ENCODE measurements at regions not wholly inside any gene's neighbourhood (a gene's known extent, or its start where the extent isn't known, plus 50 kb on each side); places are given as distances from the start of the nearest gene placed in this dataset.

GRCh38 chr2:113812204-113812603 lies 55.8 kb upstream of the SLC35F5 start (continued):
- TF ChIP-seq ZNF462 (CRISPR knock-in tag; IDR thresholded peaks at IDR 0.05) (no peak), ETS1 (IDR thresholded peaks at IDR 0.05) (no peak), NANOG (IDR thresholded peaks at IDR 0.05; ENCODE audit: borderline replicate concordance) (no peak), CREB1 (CRISPR knock-in tag; IDR thresholded peaks at IDR 0.05; ENCODE audit: low read depth) (no peak), EZH2phosphoT487 (IDR thresholded peaks at IDR 0.05; ENCODE audit: unreplicated experiment) (no peak), STAT1 (IDR thresholded peaks at IDR 0.05; ENCODE audit: unreplicated experiment) (no peak)

- Mint-ChIP-seq H3K9me3 (peaks cover 3% of the 10 kb centered on the region; the same call in 1 of the 3 replicates), H3K27me3 (ENCODE audit: insufficient read depth, low read depth, poor library complexity) (peaks cover 5% of the 10 kb centered on the region)
- TF ChIP-seq NANOG (IDR thresholded peaks at IDR 0.05; ENCODE audit: borderline replicate concordance) (no peak), EZH2phosphoT487 (IDR thresholded peaks at IDR 0.05; ENCODE audit: unreplicated experiment) (no peak), JUNB (IDR thresholded peaks at IDR 0.05; ENCODE audit: unreplicated experiment) (no peak), STAT1 (IDR thresholded peaks at IDR 0.05; ENCODE audit: unreplicated experiment) (no peak), POLR2AphosphoS5 (IDR thresholded peaks at IDR 0.05; ENCODE audit: low read depth) (no peak), CTCF (conservative IDR thresholded peaks at IDR 0.05; ENCODE audit: low read depth in 2 of 2) (no peak), ZNF331 (CRISPR knock-in tag; IDR thresholded peaks at IDR 0.05; ENCODE audit: low read depth) (no peak), ETS1 (IDR thresholded peaks at IDR 0.05) (no peak), ZNF114 (CRISPR knock-in tag; IDR thresholded peaks at IDR 0.05) (no peak), EZH2 (IDR thresholded peaks at IDR 0.05; ENCODE audit: low read depth, unreplicated experiment) (no peak), CREB1 (CRISPR knock-in tag; IDR thresholded peaks at IDR 0.05; ENCODE audit: low read depth) (no peak)
These were observed 52.8 kb upstream of the SLC35F5 start for GRCh38 chr2:113809076-113809736.

More at GRCh38 chr2:113809076-113809736, 52.8 kb upstream of the SLC35F5 start:
- Histone ChIP-seq H3K4me2 (no peak overlapping the region), H2AFZ (no peak overlapping the region), H3K4me3 (no peak overlapping the region), H3K27ac (ENCODE audit: low read depth) (no peak overlapping the region), H4K20me1 (replicated peaks; ENCODE audit: insufficient read depth) (no peaks in the 10 kb centered on the region), H3K9me2 (ENCODE audit: insufficient read depth) (0 out of 2 replicates have a peak, but pooled peaks cover 5% of the 10 kb centered on the region), H3K4me1 (ENCODE audit: insufficient read depth) (no peaks in the 10 kb centered on the region), H3K36me3 (ENCODE audit: insufficient read depth) (no peaks in the 10 kb centered on the region), H3K27me3 (ENCODE audit: insufficient read depth) (no peaks in the 10 kb centered on the region), H3K79me2 (replicated peaks; ENCODE audit: insufficient read depth) (no peaks in the 10 kb centered on the region), H3F3A (replicated peaks; ENCODE audit: low read depth) (no peaks in the 10 kb centered on the region)
- Mint-ChIP-seq H3K36me3 (ENCODE audit: low read depth) (no peaks in the 10 kb centered on the region), H3K4me3 (no peak overlapping the region), H3K4me1 (no peaks in the 10 kb centered on the region), H3K27ac (no peak overlapping the region)
- DNase-seq (ENCODE audit: low spot score) (no peak), ATAC-seq (no peak)
